LNCAP (cell line): ENCODE measurements at regions not wholly inside any gene's neighbourhood (a gene's known extent, or its start where the extent isn't known, plus 50 kb on each side); places are given as distances from the start of the nearest gene placed in this dataset.

Source experiments
- CTCF ChIP-seq: fragments of 450-650 bp; IDR thresholded peaks from 2 replicates; pipeline ENCODE4 v1.5.1; 2017; ENCODE audit warnings: mild to moderate bottlenecking

GRCh38 chr17:11029791-11030190, 191.9 kb upstream of the PIRT start:
- TF ChIP-seq CTCF, result no peak

GRCh38 chr17:11028349-11028748, 190.5 kb upstream of the PIRT start:
- no peak for TF ChIP-seq CTCF

GRCh38 chr17:11026903-11027302, 189.0 kb upstream of the PIRT start:
- TF ChIP-seq CTCF, result no peak

- TF ChIP-seq CTCF, result no peak
Measured at GRCh38 chr17:11023639-11024479, 186.0 kb upstream of the PIRT start.

GRCh38 chr17:11006530-11006929, 168.6 kb upstream of the PIRT start:
- TF ChIP-seq CTCF, result no peak

- no peak for TF ChIP-seq CTCF
Measured at GRCh38 chr17:11005940-11006339, 168.1 kb upstream of the PIRT start.

GRCh38 chr17:11002417-11002816, 164.5 kb upstream of the PIRT start:
- no peak for TF ChIP-seq CTCF
